Omental fat pad (tissue), 3 donors: ENCODE measurements at regions not wholly inside any gene's neighbourhood (a gene's known extent, or its start where the extent isn't known, plus 50 kb on each side); places are given as distances from the start of the nearest gene placed in this dataset.
"Not testable (repeated sequence)": the region's sequence is repeated elsewhere in the genome, so short reads cannot be mapped to it uniquely, and the experiment has no call there.

Source experiments
- ATAC-seq: fragments of 150-250 bp; one replicate; pipeline ENCODE4 v1.9.1; 2016; ENCODE audit warnings: mild to moderate bottlenecking, moderate library complexity; ENCODE audit not compliant: low FRiP score
- DNase-seq: peaks from one replicate; pipeline ENCODE4 v3.0.0-alpha.2; 2019; ENCODE audit warnings: low spot score
- CTCF ChIP-seq, 3 donors: fragments of 450-650 bp; IDR thresholded peaks; one replicate each; pipeline ENCODE4 v1.5.1; 2016 to 2017; ENCODE audit warnings: antibody characterized with exemption in 3 of 3, mild to moderate bottlenecking in 3 of 3, moderate library complexity in 2 of 3

GRCh38 chr18:7178568-7178967 is 52.3 kb upstream of the LRRC30 start:
- not testable (repeated sequence) for DNase-seq, ATAC-seq

- TF ChIP-seq CTCF (IDR thresholded peaks at IDR 0.05), result peak in 2 of 3 donors; percentile 31 to 50
- DNase-seq (peak; percentile 39), ATAC-seq (peak; percentile 100)
These were observed 53.7 kb upstream of the LRRC30 start for GRCh38 chr18:7177116-7177744.

- ATAC-seq (no peak), DNase-seq (no peak)
- no peak for TF ChIP-seq CTCF (IDR thresholded peaks at IDR 0.05)
These were observed 56.4 kb upstream of the LRRC30 start for GRCh38 chr18:7174344-7175095.

GRCh38 chr18:7173216-7173615 is 55.6 kb upstream of the LAMA1 start:
- no peak for DNase-seq
- no peak for TF ChIP-seq CTCF (IDR thresholded peaks at IDR 0.05)
- ATAC-seq, result no peak

GRCh38 chr18:7172611-7173010 is 55.0 kb upstream of the LAMA1 start:
- no peak for TF ChIP-seq CTCF (IDR thresholded peaks at IDR 0.05)
- DNase-seq, result no peak
- ATAC-seq, result no peak

GRCh38 chr18:7170292-7170691 is 52.7 kb upstream of the LAMA1 start:
- no peak for TF ChIP-seq CTCF (IDR thresholded peaks at IDR 0.05)
- DNase-seq, result no peak
- ATAC-seq, result no peak

- no peak for TF ChIP-seq CTCF (IDR thresholded peaks at IDR 0.05)
- ATAC-seq (no peak), DNase-seq (no peak)
These were observed 52.0 kb upstream of the LAMA1 start for GRCh38 chr18:7169601-7170000.
